Skin of body (tissue), 1 donor: ENCODE measurements at regions not wholly inside any gene's neighbourhood (a gene's known extent, or its start where the extent isn't known, plus 50 kb on each side); places are given as distances from the start of the nearest gene placed in this dataset.
A peak's percentile ranks its signal among the peaks of the same experiment; 100 is the strongest.

Experiments used
- DNase-seq: peaks from one replicate; lab custom pipeline; 2025; lab: John Stamatoyannopoulos, UW

DNA sequence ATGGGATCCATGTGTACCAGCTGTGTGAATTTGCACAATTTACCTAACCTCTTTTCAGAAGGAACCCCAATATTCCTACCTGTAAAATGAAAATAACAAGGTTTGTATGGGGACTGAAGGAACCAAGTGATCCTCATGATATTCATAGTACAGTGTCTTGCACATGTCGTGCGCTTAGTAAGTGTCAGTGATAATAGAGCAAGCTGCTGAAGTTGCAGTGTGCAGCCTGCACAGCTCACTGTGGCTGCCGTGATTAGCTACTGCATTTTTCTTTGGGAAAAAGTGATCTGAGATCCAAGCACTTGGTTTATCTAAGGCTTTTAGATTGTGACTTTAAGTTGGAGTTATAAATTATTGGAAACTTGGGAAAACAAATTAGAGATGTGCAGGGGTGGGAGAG, 135.9 kb upstream of the FRY start:
- DNase-seq = no peak

DNA sequence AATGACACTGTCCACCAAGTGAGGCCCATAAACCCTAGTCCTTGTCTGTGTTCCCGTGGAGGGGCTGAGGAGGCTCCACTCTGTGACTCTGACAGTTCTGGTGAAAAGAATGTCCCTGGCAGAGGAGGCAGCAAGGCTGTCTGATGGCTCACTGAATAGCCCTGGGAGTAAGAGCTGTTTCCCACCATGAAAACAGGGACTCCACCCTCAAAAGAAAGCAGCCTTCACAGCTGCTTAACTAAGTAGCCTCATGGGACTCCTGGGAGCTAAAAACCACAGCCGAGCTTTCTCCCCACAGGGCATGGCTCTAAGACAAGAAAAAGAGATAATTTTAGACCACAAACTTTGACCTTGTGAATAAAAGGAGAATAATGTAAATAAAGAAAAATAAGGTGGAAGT, 135.1 kb upstream of the FRY start:
- no peak for DNase-seq

DNA sequence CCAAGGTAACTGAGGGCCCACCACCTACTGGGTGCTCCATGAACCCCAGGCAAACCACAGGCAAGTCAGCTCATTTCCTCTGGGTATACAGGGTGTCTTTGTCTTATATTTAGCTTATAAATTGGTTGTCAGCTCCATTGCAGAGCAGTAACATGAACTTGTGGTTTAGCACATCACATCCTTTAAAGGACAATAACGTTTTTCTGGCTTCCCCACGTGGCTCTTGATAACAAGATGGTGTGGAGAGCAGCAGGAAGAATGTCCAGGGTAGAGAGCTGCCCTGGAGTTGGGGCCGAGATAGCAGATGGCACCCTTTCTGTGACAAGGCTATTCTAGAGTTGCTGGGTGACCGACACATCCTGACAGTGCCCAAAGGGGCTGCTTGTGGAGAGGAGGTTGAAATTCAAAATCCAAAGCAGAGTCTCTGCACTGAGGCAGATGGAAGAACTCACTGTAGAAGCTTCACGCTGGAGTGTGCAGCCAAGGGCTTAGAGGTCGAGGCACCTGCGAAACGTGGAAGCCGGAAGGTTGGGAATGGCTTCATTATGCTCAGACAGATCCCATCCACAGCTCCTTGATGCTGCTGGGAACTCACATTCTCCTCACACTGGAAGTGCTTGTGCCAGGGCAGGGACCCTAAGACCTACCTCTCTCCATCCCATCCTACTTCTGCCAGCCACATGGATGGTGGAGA, 133.0 kb upstream of the FRY start:
- DNase-seq = no peak

DNA sequence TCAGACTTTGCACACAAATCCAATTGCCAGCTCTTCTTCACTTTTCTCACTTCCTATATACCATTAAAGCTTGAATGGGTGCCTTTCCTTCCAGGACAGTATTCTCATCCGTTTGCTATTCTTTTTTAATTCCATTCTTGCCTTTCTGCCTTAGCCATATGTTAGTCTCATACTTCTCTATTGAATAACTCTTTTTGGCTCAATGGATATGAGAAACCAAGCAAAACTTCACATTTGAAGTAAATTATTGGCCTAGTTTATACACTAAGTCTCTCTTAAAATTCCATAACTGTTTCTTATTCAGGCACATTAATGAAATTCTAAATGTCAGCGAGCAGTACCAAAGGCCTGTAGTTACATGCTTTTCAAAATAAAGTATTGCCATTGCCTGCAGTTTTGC, 129.6 kb upstream of the FRY start:
- DNase-seq = no peak

DNA sequence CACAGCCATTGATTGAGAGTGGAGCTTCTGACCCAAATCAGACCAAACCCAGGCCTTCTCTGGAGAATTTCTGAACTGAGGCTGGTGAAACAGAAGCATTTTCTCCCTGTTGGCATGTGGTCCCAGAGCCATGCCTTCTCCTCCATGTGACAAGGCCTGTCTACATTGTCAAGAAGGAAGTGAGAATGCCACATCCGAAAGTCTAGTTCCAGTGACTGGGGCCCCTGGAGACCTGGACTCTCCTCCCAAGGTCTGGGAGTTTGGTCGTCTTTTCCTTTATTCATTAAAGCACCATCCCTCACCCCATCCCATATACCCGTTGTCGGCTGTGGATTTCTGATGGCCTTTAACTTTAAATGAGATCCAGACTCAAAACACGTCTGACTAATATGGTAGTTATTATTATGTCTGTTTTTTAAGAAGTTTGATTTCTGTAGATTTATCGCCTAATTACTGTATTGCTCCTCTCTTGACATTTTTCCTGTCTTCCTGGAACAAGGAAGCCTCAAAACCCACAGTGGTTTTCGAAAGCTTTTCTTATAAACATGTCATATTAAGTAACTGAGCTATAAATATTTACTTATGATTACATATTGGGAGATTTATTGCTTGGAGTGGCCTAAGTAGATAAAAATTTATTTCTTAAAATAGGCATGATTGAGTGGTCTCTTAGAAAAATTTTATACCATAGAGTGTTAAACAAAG, 128.3 kb upstream of the FRY start:
- no peak for DNase-seq

DNA sequence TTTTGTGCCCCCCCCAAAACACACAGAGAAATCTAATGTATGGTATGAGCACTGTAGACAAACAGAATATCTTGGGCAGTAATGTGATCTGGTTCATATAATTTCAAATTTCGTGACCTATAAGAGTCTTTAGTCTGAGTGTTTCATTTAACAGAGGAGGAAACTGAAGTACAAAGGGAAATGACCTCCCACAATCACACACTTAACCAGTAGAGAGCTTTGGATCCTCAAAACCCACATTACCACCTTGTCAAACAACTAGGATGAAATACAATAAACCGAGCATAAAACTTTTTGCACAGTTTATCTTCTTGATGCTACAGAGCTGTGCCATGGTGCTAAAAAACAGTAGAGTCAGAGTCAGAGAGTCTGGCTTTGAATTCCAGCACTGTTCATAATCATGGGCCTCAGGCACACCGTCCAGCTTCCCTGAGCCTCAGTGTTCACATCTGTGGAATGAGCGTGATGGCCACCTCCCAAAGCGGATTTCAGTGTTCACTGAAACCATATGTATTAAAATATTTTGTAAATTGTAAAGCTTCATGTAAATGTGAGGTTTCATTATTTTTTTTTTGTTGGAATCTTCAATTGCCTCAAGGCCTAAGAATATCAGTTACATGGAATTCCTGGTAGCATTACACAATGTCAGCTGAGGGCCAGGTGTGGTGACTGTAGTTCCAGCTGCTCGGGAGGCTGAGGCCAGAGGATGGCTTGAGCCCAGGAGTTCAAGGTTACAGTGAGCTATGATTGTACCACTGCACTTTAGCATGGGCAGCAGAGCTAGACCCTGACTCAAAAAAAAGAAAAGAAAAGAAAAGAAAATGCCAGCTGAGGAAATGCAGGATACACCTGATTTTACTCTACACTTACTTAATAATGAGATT, 126.4 kb upstream of the FRY start:
- DNase-seq = no peak

DNA sequence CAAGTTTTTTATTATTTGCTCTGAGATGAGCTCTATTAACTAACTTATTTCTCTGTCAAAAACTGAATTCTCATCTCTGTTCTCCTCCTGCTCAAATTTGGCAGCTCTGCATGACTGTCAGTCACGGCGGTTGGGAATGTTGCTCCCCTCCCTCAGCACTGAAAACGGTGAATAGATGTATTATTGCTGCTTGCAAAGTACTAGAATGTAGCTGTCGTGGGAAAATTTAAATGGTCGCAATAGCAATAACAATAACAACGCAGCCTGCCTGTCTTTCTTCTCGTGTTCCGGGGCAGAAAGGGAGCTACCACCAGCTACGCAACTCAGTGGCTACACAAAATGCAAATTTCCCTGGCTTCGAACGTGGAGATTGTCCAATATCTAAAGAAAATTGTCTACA, 125.6 kb upstream of the FRY start:
- DNase-seq = no peak

DNA sequence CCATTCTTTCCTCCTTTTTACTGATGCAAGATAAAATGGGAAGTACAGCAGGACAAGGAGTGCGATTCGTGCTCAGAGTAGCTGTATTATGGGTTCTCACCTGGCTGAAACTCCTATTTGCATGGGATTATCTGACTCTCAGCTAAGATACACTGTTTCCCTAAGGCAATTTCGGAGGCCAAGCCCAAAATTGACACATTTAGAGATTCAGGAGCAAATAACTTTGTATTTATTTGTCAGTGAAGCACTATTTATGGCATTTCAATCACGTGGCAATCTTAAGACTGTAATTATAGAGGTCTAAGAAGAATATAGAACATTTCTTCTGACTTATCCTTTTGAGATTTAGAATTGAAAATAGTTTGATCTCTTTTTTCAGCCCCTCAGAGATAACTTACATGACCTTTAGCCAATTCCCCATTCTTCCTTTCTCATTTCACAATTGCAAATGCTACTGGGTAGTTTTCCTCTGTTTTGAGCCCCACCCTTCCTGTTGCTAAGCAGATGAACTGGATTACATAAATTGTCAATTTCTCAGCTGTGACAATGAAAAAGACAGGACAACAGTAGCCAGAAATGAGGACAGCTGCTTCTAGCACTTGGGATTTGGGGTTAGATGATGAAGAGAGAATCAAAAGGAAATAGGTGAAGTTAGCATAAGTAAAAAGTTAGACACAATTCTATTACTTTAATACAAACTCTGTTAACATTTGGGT, 122.7 kb upstream of the FRY start:
- peak; percentile 15 for DNase-seq

DNA sequence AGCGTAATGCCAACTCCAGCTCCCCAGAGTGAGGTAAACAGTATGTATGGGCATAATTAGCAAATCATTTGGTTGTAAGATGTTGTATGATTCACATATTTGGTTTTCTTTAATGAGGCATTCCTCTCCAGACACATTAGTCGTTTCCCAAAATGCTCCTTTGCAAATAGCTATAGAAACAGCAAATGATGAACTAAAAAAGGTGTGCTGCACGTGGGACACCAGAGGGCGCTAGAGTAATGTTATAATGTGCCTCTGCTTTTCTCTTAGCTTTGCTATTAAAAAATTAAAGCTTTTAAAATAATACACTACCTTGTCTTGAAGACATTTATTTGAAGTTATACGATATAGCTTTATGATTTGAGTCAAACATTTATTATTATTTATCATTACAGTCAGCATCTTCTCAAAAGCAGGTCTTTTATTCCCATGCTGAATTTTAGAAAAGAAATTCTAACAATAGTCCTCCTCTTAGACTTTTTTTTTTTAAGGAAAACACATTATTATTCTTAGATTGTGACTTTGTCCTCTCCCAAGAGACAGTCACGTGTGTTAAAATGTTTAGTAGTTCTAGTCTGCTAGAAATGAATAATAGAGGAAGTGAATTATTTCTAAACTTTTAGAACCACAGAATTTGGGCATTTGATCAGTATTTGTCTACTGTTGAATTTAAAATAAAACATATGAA, 121.6 kb upstream of the FRY start:
- peak; percentile 33 for DNase-seq

DNA sequence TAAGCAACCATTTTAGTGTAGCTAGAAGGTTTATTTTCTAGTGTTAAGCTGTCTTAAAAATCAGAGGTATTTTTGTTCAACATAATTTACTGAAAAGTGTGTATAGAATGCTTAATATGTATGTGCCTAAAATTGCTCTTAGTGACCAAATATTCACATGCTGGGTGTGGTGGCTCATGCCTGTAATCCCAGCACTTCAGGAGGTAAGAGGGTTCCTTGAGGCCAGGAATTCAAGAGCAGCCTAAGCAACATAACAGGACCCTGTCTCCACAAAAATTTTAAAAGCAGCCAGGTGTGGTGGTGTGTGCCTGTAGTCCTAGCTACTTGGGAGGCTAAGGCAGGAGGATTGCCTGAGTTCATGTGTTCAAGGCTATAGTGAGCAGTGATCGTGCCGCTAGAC, 120.9 kb upstream of the FRY start:
- no peak for DNase-seq

DNA sequence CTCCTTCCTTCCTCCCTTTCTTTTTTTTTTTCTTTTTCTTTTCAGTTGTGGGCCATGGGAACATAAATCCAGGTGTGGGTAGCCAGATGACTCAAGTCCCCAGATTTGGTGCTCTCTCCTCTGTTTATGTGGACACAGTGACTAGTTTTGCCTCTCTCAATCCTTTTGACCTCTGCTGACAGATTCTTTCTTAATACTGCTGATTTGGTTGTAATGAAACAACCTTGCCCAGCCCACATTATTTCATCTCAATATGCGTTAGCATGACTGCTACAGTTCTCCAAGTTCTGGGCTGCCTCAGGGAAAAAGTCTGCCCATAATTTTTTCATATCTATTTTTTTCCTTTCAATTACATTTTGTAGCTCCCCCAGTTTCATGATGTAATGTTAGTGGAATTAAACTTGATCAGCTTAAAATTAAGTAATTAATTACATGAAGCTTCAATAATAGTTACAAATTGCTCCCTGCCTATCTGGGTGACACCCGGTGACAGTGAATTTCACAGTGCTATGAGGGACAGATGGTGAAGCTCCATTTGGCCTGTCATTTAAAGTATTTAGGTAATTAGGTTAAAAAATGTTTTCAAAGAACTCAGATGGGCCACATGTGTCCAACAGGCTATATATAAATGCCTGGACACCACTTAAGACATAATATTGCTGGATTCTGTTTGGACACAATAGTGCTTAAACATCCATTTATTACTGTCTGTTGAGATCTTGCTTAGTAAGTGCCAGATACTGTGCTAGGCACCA, 118.8 kb upstream of the FRY start:
- no peak for DNase-seq

DNA sequence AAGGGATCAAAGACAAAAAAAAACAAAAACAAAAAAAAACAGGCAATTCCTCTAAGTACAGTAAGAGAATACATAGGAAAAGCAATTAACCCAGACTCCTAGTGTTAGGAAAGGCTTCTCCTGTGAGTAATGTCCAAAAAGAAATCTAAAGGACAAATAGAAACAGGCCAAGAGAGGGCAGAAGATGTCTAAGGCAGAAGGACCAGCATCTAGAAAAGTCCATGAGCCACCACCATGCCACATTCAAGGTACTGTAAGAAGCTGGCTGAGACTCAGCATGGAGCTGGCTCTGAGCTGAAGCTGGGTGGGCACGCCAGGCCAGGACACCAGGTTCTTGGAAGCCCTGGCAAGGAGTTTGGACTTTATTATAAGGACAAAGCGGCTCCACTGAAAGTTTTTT, 118.1 kb upstream of the FRY start:
- DNase-seq = no peak

DNA sequence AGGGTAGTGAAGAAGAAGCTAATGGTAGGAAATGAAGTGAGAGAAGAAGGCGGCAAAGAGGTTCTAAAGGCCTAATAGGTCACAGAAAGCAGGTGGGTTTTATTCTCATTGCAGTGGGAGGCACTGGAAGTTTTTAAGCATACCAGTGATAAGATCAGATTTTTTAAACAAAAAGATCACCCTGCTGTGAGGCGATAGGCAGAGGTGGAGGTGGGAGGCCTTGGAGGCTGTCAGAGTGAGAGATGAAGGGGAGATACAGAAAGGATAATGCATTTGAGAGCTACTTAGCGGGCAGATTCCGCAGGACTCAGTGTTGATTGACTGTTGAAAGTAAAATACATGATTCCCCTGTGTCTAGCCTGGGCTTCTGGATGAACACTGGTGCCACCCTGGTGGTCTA, 116.7 kb upstream of the FRY start:
- no peak for DNase-seq

DNA sequence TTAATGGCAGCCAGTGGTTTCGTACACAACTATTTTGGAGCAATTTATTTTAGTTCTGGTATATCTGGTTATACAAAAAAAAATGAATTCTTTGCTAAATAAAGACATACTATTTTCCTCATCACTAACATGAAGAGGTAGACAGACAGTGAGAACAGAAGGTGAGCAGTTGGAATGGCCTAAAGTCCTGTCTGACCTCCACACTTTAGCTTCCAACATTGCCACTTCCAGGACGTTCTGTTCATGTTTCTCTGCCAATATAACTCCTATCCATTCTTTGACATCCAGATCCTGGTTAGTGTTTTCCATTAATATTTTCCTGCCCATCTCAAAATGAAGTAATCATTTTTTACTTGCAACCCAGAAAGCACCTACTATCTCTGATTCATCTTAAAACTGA, 112.9 kb upstream of the FRY start:
- no peak for DNase-seq

DNA sequence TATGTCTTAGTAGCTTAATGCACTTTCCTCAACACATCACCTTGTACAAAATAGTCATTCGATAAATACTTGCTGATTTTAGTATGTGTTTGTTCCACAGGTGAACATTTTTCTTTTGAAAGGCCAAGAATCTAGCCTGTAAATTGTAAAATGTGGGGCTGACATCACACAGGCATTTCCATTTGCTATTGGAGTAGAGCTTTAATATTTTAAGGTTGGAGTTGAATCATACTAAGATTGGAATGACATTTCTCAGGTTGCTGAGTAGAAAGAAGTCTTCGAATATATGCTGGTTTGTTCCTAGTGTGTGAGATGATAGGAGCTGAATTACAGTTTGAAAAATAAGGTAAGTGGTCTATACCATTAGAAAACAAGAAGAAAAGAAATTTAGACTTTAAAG, 112.3 kb upstream of the FRY start:
- DNase-seq = no peak

DNA sequence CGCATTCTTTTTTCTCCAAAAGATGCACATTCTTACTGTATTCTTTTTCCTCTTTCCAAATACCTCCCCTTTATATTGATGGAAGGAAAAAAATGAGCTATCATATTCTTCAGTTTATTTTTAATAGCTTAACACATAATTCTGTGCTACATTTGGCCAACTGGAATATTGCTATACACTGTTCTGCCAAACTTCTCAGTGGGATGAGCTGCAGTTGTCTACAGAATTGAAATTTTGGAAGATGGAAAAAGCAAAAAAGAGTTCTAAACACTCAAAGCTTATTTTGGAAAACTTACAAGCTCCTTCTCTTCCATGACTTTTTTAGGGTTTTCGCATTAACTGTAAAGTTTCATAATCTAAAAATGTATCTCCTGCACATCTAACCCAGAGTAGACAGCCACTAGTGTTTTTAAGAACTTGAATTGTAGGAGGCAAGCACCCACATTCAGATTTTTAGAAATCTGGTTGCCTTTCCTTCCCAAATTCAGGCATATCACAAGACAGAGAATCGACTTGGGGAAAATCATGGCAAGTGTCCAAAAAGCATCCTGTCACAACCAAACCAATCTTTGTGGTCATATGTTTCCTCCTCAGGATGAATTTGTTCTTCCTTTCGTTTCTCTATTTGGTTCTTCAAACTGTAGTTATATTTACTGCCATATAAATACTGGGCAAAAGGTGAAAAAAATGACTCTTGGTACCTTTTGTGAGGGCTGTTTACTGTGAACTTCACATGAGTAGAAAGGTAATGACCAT, 111.4 kb upstream of the FRY start:
- no peak for DNase-seq

DNA sequence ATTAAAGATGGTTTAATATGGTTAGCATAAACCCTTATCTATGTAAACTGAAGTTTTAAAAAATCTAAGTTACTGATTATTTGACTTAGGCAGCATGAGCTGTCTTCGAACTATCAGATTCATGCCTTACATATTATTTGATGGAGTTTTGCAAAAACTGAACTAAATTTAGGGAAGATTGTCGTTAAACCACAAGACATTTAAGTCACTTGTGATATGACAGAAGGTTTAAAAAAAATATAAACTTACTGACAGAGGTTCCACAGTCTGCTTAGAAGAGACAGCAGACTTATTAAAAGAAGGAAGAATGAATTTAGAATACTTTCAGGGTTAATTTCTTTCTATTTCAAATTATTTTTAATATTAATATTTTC, 110.9 kb upstream of the FRY start:
- no peak for DNase-seq

DNA sequence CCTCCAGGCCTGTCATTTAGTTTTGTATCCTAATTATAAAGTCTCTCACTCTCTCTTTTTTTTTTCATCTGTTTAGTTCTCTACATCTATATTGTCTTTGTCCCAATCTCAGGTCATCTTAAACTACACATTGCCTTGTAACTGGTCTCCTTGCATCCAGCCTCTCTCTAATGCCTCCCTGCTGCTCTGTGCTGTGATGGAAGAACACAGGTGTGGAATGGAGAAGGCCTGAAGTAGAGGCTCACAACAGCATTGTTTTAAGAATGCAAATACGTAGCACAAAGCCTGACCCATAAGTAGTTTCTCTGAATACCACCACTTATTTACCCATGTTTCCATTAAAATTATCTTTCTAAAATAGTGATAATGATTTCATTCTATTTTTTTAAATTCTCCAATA, 108.8 kb upstream of the FRY start:
- no peak for DNase-seq

DNA sequence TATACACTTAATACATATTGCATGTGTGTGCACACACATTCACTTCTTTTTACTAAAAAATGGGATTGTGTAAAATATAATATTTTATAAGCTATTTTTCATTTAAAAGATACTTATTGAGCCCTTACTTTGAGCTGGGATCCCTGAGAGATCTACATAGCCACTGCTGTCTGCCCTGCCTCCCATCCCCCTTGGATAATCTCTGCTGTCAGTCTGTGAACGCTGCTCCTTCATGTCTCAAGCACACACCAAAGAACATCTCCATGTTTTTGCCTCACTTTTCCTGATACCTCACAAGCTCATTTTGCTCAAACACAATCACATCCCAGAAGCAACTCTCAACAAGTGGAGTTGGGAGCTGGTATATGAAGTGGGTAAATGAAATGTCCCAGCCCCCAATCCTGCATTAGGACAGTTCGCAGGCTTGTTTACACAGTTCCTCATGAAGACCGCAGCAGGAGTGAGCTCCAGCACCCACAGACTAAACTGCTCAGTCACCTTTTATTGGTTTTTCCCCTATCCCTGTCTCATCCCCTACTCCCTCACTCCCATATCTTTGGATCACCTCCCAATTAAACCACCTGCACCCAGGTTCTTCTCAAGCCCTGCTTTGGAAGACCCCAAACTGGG, 108.3 kb upstream of the FRY start:
- DNase-seq = no peak
